NCI-H82 (cell line): ENCODE measurements at regions not wholly inside any gene's neighbourhood (a gene's known extent, or its start where the extent isn't known, plus 50 kb on each side); places are given as distances from the start of the nearest gene placed in this dataset.

Experiments
- DNase-seq: peaks from one replicate; lab custom pipeline; 2025; lab: John Stamatoyannopoulos, UW

- DNase-seq = no peak
These were observed 109.4 kb upstream of the SPRY4 start for GRCh38 chr5:142434322-142434612.

- DNase-seq = no peak
These were observed 108.9 kb upstream of the SPRY4 start for GRCh38 chr5:142433526-142434321.

- no peak for DNase-seq
These were observed 108.1 kb upstream of the SPRY4 start for GRCh38 chr5:142432961-142433360.

- no peak for DNase-seq
These were observed 107.6 kb upstream of the SPRY4 start for GRCh38 chr5:142432369-142432863.

GRCh38 chr5:142428773-142429473 is 104.1 kb upstream of the SPRY4 start:
- peak; percentile 28 for DNase-seq

GRCh38 chr5:142428036-142428772 is 103.4 kb upstream of the SPRY4 start:
- peak; percentile 86 for DNase-seq

- DNase-seq = no peak
These were observed 102.7 kb upstream of the SPRY4 start for GRCh38 chr5:142427529-142427928.

- DNase-seq = no peak
These were observed 102.2 kb upstream of the SPRY4 start for GRCh38 chr5:142427015-142427364.

GRCh38 chr5:142426129-142427014 is 101.6 kb upstream of the SPRY4 start:
- no peak for DNase-seq

GRCh38 chr5:142425286-142426065 is 100.7 kb upstream of the SPRY4 start:
- DNase-seq = no peak

- no peak for DNase-seq
These were observed 97.6 kb upstream of the SPRY4 start for GRCh38 chr5:142422429-142422828.

GRCh38 chr5:142421621-142422397 is 97.0 kb upstream of the SPRY4 start:
- no peak for DNase-seq

GRCh38 chr5:142421228-142421617 is 96.4 kb upstream of the SPRY4 start:
- peak; percentile 45 for DNase-seq

GRCh38 chr5:142420561-142421227 is 95.9 kb upstream of the SPRY4 start:
- peak; percentile 96 for DNase-seq

- DNase-seq = no peak
These were observed 87.8 kb upstream of the SPRY4 start for GRCh38 chr5:142412581-142412980.

GRCh38 chr5:142411656-142412425 is 87.0 kb upstream of the SPRY4 start:
- peak; percentile 93 for DNase-seq

- DNase-seq = no peak
These were observed 86.3 kb upstream of the SPRY4 start for GRCh38 chr5:142411103-142411502.

- no peak for DNase-seq
These were observed 84.2 kb upstream of the SPRY4 start for GRCh38 chr5:142408981-142409481.

- no peak for DNase-seq
These were observed 83.7 kb upstream of the SPRY4 start for GRCh38 chr5:142408536-142408935.
